K562 (cell line): ENCODE measurements at regions not wholly inside any gene's neighbourhood (a gene's known extent, or its start where the extent isn't known, plus 50 kb on each side); places are given as distances from the start of the nearest gene placed in this dataset.

Source experiments
- ATAC-seq: fragments of 200-7000 bp; cut with Tn5 transposase; 3 replicates; pipeline ENCODE4 v1.9.1; 2020; ENCODE audit warnings: moderate library complexity
- BruUV-seq: library from RNA; stranded (reverse); fragments of 400-500 nt; replicated peaks from 2 replicates; lab custom pipeline; 2021; lab: Mats Ljungman, UMichigan
- CTCF ChIA-PET: fragments of 300-600 bp; formaldehyde crosslinking; extraction: SDS; loops from one replicate; lab custom pipeline; 2021; ENCODE audit warnings: low intra/inter-chr PET ratio; lab: Yijun Ruan, JAX
- POLR2A ChIA-PET: fragments of 300-600, 350-650 bp; sonication (Branson Sonifier 250); formaldehyde crosslinking; extraction: SDS; loops from one replicate; lab custom pipeline; 2021; ENCODE audit warnings: antibody characterized with exemption, inconsistent platforms; lab: Yijun Ruan, JAX
- DNase-seq, 4 experiments: peaks; one replicate each; pipeline versions ENCODE4 v3.0.0 to v3.0.0-alpha.2; 2011 to 2018; ENCODE audit warnings: low spot score in 3 of 4, mixed read lengths in 3 of 4; ENCODE audit errors: extremely low read depth in 1 of 4
- FAIRE-seq: peaks from 2 replicates; lab custom pipeline; 2011; peaks lifted over from hg19 to GRCh38; lab: Jason Lieb, UNC
- H2AFZ ChIP-seq: 2 replicates; pipeline ENCODE4 v1.6.0; 2011; ENCODE audit warnings: low read depth, low read length, control low read depth, inconsistent platforms
- H3K27ac ChIP-seq: fragments of 200-600 bp; 3 replicates; pipeline ENCODE4 v1.8.0; 2011; ENCODE audit warnings: low read depth, mild to moderate bottlenecking, control low read depth, inconsistent platforms, low read length, moderate library complexity, mixed read lengths; ENCODE audit errors: extremely low read depth
- H3K27me3 ChIP-seq, 2 experiments: fragments of 300-600 bp in 1 of 2; 2 replicates in 1 of 2; 3 replicates in 1 of 2; pipeline versions ENCODE4 v1.6.0 to v1.8.0; 2011; ENCODE audit warnings: inconsistent platforms in 2 of 2, low read length in 2 of 2, mild to moderate bottlenecking in 1 of 2, mixed read lengths in 1 of 2, moderate library complexity in 1 of 2; ENCODE audit not compliant: control insufficient read depth in 2 of 2, insufficient read depth in 2 of 2
- H3K36me3 ChIP-seq: fragments of 300-600 bp; 3 replicates; pipeline ENCODE4 v1.8.0; 2011; ENCODE audit warnings: mild to moderate bottlenecking, low read length, inconsistent platforms; ENCODE audit not compliant: control insufficient read depth, insufficient read depth
- H3K4me1 ChIP-seq, 2 experiments: fragments of 200-600 bp in 1 of 2; replicated peaks in 1 of 2; 2 replicates in 1 of 2; 3 replicates in 1 of 2; pipeline versions ENCODE4 v1.5.1 to v1.8.0; 2011; ENCODE audit warnings: inconsistent platforms in 2 of 2, low read length in 2 of 2, mild to moderate bottlenecking in 1 of 2, mixed read lengths in 1 of 2, moderate library complexity in 1 of 2; ENCODE audit not compliant: control insufficient read depth in 2 of 2, insufficient read depth in 2 of 2
- H3K4me2 ChIP-seq: 2 replicates; pipeline ENCODE4 v1.6.1; 2011; ENCODE audit warnings: low read length, control low read depth, inconsistent platforms, mixed read lengths; ENCODE audit not compliant: insufficient read depth
- H3K4me3 ChIP-seq: fragments of 200-600 bp; sonication (generic), shearing (Covaris generic); 2 replicates; pipeline ENCODE4 v1.5.1; 2016; ENCODE audit warnings: control low read depth, inconsistent platforms
- H3K79me2 ChIP-seq: fragments of 200-600 bp; 3 replicates; pipeline ENCODE4 v1.8.0; 2011; ENCODE audit warnings: low read length, inconsistent platforms; ENCODE audit not compliant: control insufficient read depth, insufficient read depth
- H3K9ac ChIP-seq, 2 experiments: 2 replicates each; pipeline versions ENCODE4 v1.6.0 to v1.6.1; 2011; ENCODE audit warnings: low read depth in 2 of 2, low read length in 2 of 2, control low read depth in 1 of 2, inconsistent platforms in 1 of 2, mild to moderate bottlenecking in 1 of 2, mixed read lengths in 1 of 2; ENCODE audit not compliant: insufficient read depth in 1 of 2
- H3K9me1 ChIP-seq: one replicate; pipeline ENCODE4 v1.6.0; 2011; ENCODE audit warnings: inconsistent platforms, mild to moderate bottlenecking, low read length, moderate library complexity; ENCODE audit not compliant: control insufficient read depth, insufficient read depth
- H3K9me3 ChIP-seq: replicated peaks from 2 replicates; pipeline ENCODE4 v1.5.1; 2011; ENCODE audit warnings: low read depth, low read length, inconsistent platforms; ENCODE audit not compliant: control insufficient read depth, insufficient read depth
- H4K20me1 ChIP-seq: replicated peaks from 2 replicates; pipeline ENCODE4 v1.6.1; 2011; ENCODE audit warnings: low read length, inconsistent platforms, mixed read lengths; ENCODE audit not compliant: control insufficient read depth, insufficient read depth
- FIP1L1 ChIP-seq: fragments of 200-400 bp; formaldehyde crosslinking; IDR thresholded peaks from 2 replicates; pipeline ENCODE4 v1.6.1; 2018; ENCODE audit warnings: mild to moderate bottlenecking, low read depth, low read length; ENCODE audit not compliant: poor library complexity, severe bottlenecking
- KAT7 ChIP-seq: sonication (generic); formaldehyde crosslinking; IDR thresholded peaks from 2 replicates; pipeline ENCODE4 v1.8.0; 2022; ENCODE audit warnings: missing genetic modification reagents, mild to moderate bottlenecking, borderline replicate concordance
- RBBP5 ChIP-seq: fragments of 200-600 bp; sonication (generic); IDR thresholded peaks from 2 replicates; pipeline ENCODE4 v1.6.1; 2012; ENCODE audit warnings: borderline replicate concordance, mild to moderate bottlenecking, low read length, control low read depth, inconsistent platforms; ENCODE audit not compliant: insufficient read depth, poor library complexity, severe bottlenecking
- SNRNP70 ChIP-seq: fragments of 200-400 bp; formaldehyde crosslinking; optimal IDR thresholded peaks from 2 replicates; pipeline ENCODE3; 2017; ENCODE audit warnings: low read depth, low read length
- SP1 ChIP-seq: sonication (generic); formaldehyde crosslinking; IDR thresholded peaks from 2 replicates; pipeline ENCODE4 v1.8.1; 2022; ENCODE audit warnings: mild to moderate bottlenecking, missing genetic modification reagents
- TEAD4 ChIP-seq, 2 experiments: sonication (generic) in 1 of 2; formaldehyde crosslinking in 1 of 2; IDR thresholded peaks; 2 replicates each; pipeline versions ENCODE4 v1.6.1 to v1.8.0; 2012 to 2022; ENCODE audit warnings: borderline replicate concordance in 1 of 2, inconsistent platforms in 1 of 2, low read length in 1 of 2, mild to moderate bottlenecking in 1 of 2, missing genetic modification reagents in 1 of 2
- TOE1 ChIP-seq, 2 experiments: fragments of 450-650 bp in 1 of 2; sonication (generic) in 1 of 2; formaldehyde crosslinking in 1 of 2; IDR thresholded peaks; 2 replicates each; pipeline versions ENCODE4 v1.7.1 to v1.8.0; 2016 to 2022; ENCODE audit warnings: borderline replicate concordance in 2 of 2, mild to moderate bottlenecking in 2 of 2, antibody characterized with exemption in 1 of 2, inconsistent platforms in 1 of 2, low read depth in 1 of 2, missing genetic modification reagents in 1 of 2, moderate library complexity in 1 of 2
- ZFP30 ChIP-seq: fragments of 250-450 bp; sonication (Bioruptor Pico); IDR thresholded peaks from 2 replicates; pipeline ENCODE4 v1.8.0; 2022; ENCODE audit warnings: moderate library complexity, mild to moderate bottlenecking, inconsistent platforms, borderline replicate concordance
- ZNF174 ChIP-seq: fragments of 250-450 bp; sonication (Bioruptor Pico); IDR thresholded peaks from 2 replicates; pipeline ENCODE4 v1.4.0; 2020; ENCODE audit warnings: mild to moderate bottlenecking
- ZNF384 ChIP-seq: IDR thresholded peaks from 2 replicates; pipeline ENCODE4 v1.6.1; 2012; ENCODE audit warnings: low read depth, low read length, improper control_type of control experiment
- ZNF589 ChIP-seq: fragments of 200-800 bp; sonication (Bioruptor generic); IDR thresholded peaks from 2 replicates; pipeline ENCODE4 v1.6.1; 2016; ENCODE audit warnings: low read depth, missing genetic modification characterization, missing compliant biosample characterization
- ZNF766 ChIP-seq: fragments of 200-800 bp; sonication (Bioruptor generic); conservative IDR thresholded peaks from 2 replicates; pipeline ENCODE4 v1.6.1; 2016; ENCODE audit warnings: missing genetic modification characterization, missing compliant biosample characterization
- WGBS: fragments of 100-300 bp; shearing (Covaris generic); methylation state at CpG from one replicate; pipeline ENCODE4 v1.1.6; 2016; ENCODE audit warnings: low coverage, mixed read lengths; ENCODE audit not compliant: insufficient coverage; ENCODE audit errors: missing lambda C conversion rate; 5-methylcytosine and 5-hydroxymethylcytosine counted together
- in situ Hi-C: fragments of 300-500 bp; cut with MboI; formaldehyde crosslinking; loops from 4 replicates; pipeline ENCODE4 v1.15.0; 2018; ENCODE audit warnings: inconsistent platforms, mixed read lengths
- intact Hi-C: fragments of 100-400 bp; cut with micrococcal nuclease; formaldehyde crosslinking; loops from 2 replicates; pipeline ENCODE4 v1.14.2; 2022
- TF ChIP-seq, protein P1 (sequence below): sonication (generic); formaldehyde crosslinking; IDR thresholded peaks from 2 replicates; pipeline ENCODE4 v1.5.0; 2020; ENCODE audit warnings: missing genetic modification reagents
- TF ChIP-seq, protein P2 (sequence below), 2 experiments: fragments of 450-650 bp in 1 of 2; sonication (generic) in 1 of 2; formaldehyde crosslinking; conservative IDR thresholded peaks; 2 replicates each; pipeline versions ENCODE4 v1.4.0 to v1.8.1; 2020 to 2022; ENCODE audit warnings: mild to moderate bottlenecking in 1 of 2, missing genetic modification reagents in 1 of 2
- TF ChIP-seq, protein P3 (sequence below): sonication (generic); formaldehyde crosslinking; IDR thresholded peaks from 2 replicates; pipeline ENCODE4 v1.8.0; 2023; ENCODE audit warnings: mild to moderate bottlenecking, missing genetic modification reagents
- TF ChIP-seq, protein P4 (sequence below): sonication (generic); IDR thresholded peaks from 2 replicates; pipeline ENCODE4 v1.6.1; 2016
- TF ChIP-seq, protein P5 (sequence below): fragments of 250-450 bp; sonication (Bioruptor Pico); IDR thresholded peaks from 2 replicates; pipeline ENCODE4 v1.9.0; 2021; ENCODE audit warnings: mild to moderate bottlenecking

DNA sequence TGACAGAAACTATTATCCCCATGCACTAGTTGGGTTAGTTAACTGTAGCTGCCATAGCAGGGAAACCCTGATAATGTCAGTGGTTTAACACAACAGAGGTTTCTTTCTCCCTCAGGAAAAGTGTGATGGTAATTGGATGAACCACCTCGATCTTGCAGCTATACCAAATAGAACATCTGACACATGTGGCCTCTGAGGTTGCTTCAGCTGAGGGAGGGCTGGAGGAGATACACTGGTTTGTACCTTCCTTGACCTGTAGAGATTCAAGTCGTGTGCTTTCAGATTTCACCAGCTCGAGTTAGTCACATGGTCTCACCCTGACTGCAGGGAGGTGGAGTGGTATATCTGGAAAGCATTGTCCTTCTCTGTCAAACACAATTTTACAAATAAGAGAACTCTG is 147.2 kb upstream of the SFRP2 start:
- ChIA-PET POLR2A (interaction anchor here (1.6 kb wide), 1 partner anchor 10 kb away, joined by 3 read pairs; no protein-coding TSS in a partner anchor), CTCF (no interaction called here)
- Histone ChIP-seq H3K4me1 (peaks cover 0 to 5% of the 10 kb centered on the region in 2 experiments; a peak in 1 of 5 replicates), H3K79me2 (no peaks in the 10 kb centered on the region), H3K27me3 (peaks cover 0 to 9% of the 10 kb centered on the region in 2 experiments; a peak in 1 of 5 replicates), H3K4me3 (no peak overlapping the region), H3K4me2 (no peak overlapping the region), H4K20me1 (no peaks in the 10 kb centered on the region), H3K9me1 (no peaks in the 10 kb centered on the region), H3K9ac (no peak overlapping the region), H3K9me3 (no peaks in the 10 kb centered on the region), H3K36me3 (no peaks in the 10 kb centered on the region), H2AFZ (no peak overlapping the region), H3K27ac (no peak overlapping the region)
- intact Hi-C loops = no loop called here
- WGBS = 0% methylated on average over 3 of the region's 3 CpGs
- no peak for DNase-seq
- BruUV-seq = no TSS peak
- ATAC-seq = peak; percentile 50; the same call in 2 of the 3 replicates
- in situ Hi-C loops = no loop called here
- FAIRE-seq = no peak
- no peak for TF ChIP-seq SNRNP70
- no peak for TF ChIP-seq TOE1 (IDR thresholded peaks at IDR 0.05; ENCODE audit: borderline replicate concordance)
- no peak for TF ChIP-seq TOE1 (CRISPR knock-in tag; IDR thresholded peaks at IDR 0.05; ENCODE audit: borderline replicate concordance, low read depth)
- TF ChIP-seq, protein P1, sequence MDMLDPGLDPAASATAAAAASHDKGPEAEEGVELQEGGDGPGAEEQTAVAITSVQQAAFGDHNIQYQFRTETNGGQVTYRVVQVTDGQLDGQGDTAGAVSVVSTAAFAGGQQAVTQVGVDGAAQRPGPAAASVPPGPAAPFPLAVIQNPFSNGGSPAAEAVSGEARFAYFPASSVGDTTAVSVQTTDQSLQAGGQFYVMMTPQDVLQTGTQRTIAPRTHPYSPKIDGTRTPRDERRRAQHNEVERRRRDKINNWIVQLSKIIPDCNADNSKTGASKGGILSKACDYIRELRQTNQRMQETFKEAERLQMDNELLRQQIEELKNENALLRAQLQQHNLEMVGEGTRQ (CRISPR knock-in tag) = 0 out of 2 replicates have a peak, but pooled peaks have one; percentile 21
- TF ChIP-seq ZNF589 = no peak
- TF ChIP-seq, protein P2, sequence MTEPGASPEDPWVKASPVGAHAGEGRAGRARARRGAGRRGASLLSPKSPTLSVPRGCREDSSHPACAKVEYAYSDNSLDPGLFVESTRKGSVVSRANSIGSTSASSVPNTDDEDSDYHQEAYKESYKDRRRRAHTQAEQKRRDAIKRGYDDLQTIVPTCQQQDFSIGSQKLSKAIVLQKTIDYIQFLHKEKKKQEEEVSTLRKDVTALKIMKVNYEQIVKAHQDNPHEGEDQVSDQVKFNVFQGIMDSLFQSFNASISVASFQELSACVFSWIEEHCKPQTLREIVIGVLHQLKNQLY (CRISPR knock-in tag; conservative IDR thresholded peaks at IDR 0.05) = no peak
- TF ChIP-seq RBBP5 = no peak
- TF ChIP-seq SP1 (CRISPR knock-in tag) = no peak
- TF ChIP-seq, protein P3, sequence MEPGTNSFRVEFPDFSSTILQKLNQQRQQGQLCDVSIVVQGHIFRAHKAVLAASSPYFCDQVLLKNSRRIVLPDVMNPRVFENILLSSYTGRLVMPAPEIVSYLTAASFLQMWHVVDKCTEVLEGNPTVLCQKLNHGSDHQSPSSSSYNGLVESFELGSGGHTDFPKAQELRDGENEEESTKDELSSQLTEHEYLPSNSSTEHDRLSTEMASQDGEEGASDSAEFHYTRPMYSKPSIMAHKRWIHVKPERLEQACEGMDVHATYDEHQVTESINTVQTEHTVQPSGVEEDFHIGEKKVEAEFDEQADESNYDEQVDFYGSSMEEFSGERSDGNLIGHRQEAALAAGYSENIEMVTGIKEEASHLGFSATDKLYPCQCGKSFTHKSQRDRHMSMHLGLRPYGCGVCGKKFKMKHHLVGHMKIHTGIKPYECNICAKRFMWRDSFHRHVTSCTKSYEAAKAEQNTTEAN (CRISPR knock-in tag) = no peak
- TF ChIP-seq, protein P4, sequence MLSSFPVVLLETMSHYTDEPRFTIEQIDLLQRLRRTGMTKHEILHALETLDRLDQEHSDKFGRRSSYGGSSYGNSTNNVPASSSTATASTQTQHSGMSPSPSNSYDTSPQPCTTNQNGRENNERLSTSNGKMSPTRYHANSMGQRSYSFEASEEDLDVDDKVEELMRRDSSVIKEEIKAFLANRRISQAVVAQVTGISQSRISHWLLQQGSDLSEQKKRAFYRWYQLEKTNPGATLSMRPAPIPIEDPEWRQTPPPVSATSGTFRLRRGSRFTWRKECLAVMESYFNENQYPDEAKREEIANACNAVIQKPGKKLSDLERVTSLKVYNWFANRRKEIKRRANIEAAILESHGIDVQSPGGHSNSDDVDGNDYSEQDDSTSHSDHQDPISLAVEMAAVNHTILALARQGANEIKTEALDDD = peak; percentile 61
- no peak for TF ChIP-seq ZNF384
- no peak for TF ChIP-seq ZNF174 (CRISPR knock-in tag)
- TF ChIP-seq ZFP30 = no peak
- TF ChIP-seq ZNF766 = peak; percentile 58; the same call in 1 of the 2 replicates
- TF ChIP-seq, protein P5, sequence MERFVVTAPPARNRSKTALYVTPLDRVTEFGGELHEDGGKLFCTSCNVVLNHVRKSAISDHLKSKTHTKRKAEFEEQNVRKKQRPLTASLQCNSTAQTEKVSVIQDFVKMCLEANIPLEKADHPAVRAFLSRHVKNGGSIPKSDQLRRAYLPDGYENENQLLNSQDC = no peak
- no peak for TF ChIP-seq KAT7 (CRISPR knock-in tag)
- TF ChIP-seq TEAD4 (IDR thresholded peaks at IDR 0.05; ENCODE audit: low read length) = no peak
- no peak for TF ChIP-seq TEAD4 (CRISPR knock-in tag; IDR thresholded peaks at IDR 0.05; ENCODE audit: borderline replicate concordance)
- TF ChIP-seq FIP1L1 = no peak
